ACC112 (cell line): ENCODE measurements at regions not wholly inside any gene's neighbourhood (a gene's known extent, or its start where the extent isn't known, plus 50 kb on each side); places are given as distances from the start of the nearest gene placed in this dataset.
"Not testable (repeated sequence)": the region's sequence is repeated elsewhere in the genome, so short reads cannot be mapped to it uniquely, and the experiment has no call there.

Source experiments
- H2AFZ ChIP-seq: fragments of 200-600 bp; sonication (generic); one replicate; pipeline ENCODE4 v1.6.0; 2017; ENCODE audit warnings: antibody characterized with exemption, low read length; ENCODE audit not compliant: unreplicated experiment
- H3K27ac ChIP-seq: fragments of 200-600 bp; sonication (generic); 2 replicates; pipeline ENCODE4 v1.5.1; 2014; ENCODE audit warnings: low read depth, mild to moderate bottlenecking, antibody characterized with exemption, low read length, moderate library complexity
- H3K27me3 ChIP-seq: fragments of 200-600 bp; sonication (generic); 2 replicates; pipeline ENCODE4 v1.6.1; 2014; ENCODE audit warnings: mild to moderate bottlenecking, antibody characterized with exemption, low read length, moderate library complexity, mixed read lengths; ENCODE audit not compliant: insufficient read depth
- H3K36me3 ChIP-seq: fragments of 200-600 bp; sonication (generic); 2 replicates; pipeline ENCODE4 v1.6.1; 2016; ENCODE audit warnings: mild to moderate bottlenecking, antibody characterized with exemption, low read length, moderate library complexity, mixed read lengths; ENCODE audit not compliant: insufficient read depth
- H3K4me1 ChIP-seq: fragments of 200-600 bp; sonication (generic); one replicate; pipeline ENCODE4 v1.6.1; 2016; ENCODE audit warnings: low read length, mixed read lengths; ENCODE audit not compliant: insufficient read depth, unreplicated experiment, control insufficient read depth
- H3K4me3 ChIP-seq: fragments of 200-600 bp; sonication (generic); 2 replicates; pipeline ENCODE4 v1.5.1; 2014; ENCODE audit warnings: mild to moderate bottlenecking, low read depth, low read length
- H3K79me2 ChIP-seq: fragments of 200-600 bp; sonication (generic); one replicate; pipeline ENCODE4 v1.6.0; 2016; ENCODE audit warnings: low read length; ENCODE audit not compliant: control insufficient read depth, unreplicated experiment, insufficient read depth

GRCh38 chr5:108532129-108532445 is 150.2 kb upstream of the FBXL17 start:
- peaks cover 19% of the 10 kb centered on the region for H3K27me3 ChIP-seq
- not testable (repeated sequence) for H3K4me3 ChIP-seq, H3K36me3 ChIP-seq, H3K79me2 ChIP-seq, H2AFZ ChIP-seq, H3K4me1 ChIP-seq, H3K27ac ChIP-seq

- no peak overlapping the region for H3K4me3 ChIP-seq
- H3K27ac ChIP-seq = no peak overlapping the region
- peaks cover 17% of the 10 kb centered on the region for H3K27me3 ChIP-seq
- no peaks in the 10 kb centered on the region for H3K4me1 ChIP-seq
- H3K36me3 ChIP-seq = no peaks in the 10 kb centered on the region
- H3K79me2 ChIP-seq = no peaks in the 10 kb centered on the region
- no peak overlapping the region for H2AFZ ChIP-seq
Measured at GRCh38 chr5:108531367-108532128, 149.7 kb upstream of the FBXL17 start.

- peaks cover 12% of the 10 kb centered on the region; the same call in 1 of the 2 replicates for H3K27me3 ChIP-seq
- no peak overlapping the region for H2AFZ ChIP-seq
- H3K36me3 ChIP-seq = no peaks in the 10 kb centered on the region
- H3K4me3 ChIP-seq = no peak overlapping the region
- no peak overlapping the region for H3K27ac ChIP-seq
- H3K4me1 ChIP-seq = no peaks in the 10 kb centered on the region
- no peaks in the 10 kb centered on the region for H3K79me2 ChIP-seq
Measured at GRCh38 chr5:108530706-108531105, 148.8 kb upstream of the FBXL17 start.

GRCh38 chr5:108529381-108529780 is 147.5 kb upstream of the FBXL17 start:
- Histone ChIP-seq H2AFZ (no peak overlapping the region), H3K27ac (no peak overlapping the region), H3K27me3 (peaks cover 6% of the 10 kb centered on the region; the same call in 1 of the 2 replicates), H3K4me3 (no peak overlapping the region), H3K79me2 (no peaks in the 10 kb centered on the region), H3K4me1 (no peaks in the 10 kb centered on the region), H3K36me3 (no peaks in the 10 kb centered on the region)

GRCh38 chr5:108528655-108529054 is 146.8 kb upstream of the FBXL17 start:
- Histone ChIP-seq H3K4me3 (no peak overlapping the region), H2AFZ (no peak overlapping the region), H3K27me3 (peaks cover 3% of the 10 kb centered on the region; the same call in 1 of the 2 replicates), H3K79me2 (no peaks in the 10 kb centered on the region), H3K36me3 (no peaks in the 10 kb centered on the region), H3K27ac (no peak overlapping the region), H3K4me1 (no peaks in the 10 kb centered on the region)

- no peaks in the 10 kb centered on the region for H3K27me3 ChIP-seq
Measured at GRCh38 chr5:108524564-108524963, 142.7 kb upstream of the FBXL17 start.

GRCh38 chr5:108523360-108523759 is 141.5 kb upstream of the FBXL17 start:
- H3K27me3 ChIP-seq = no peaks in the 10 kb centered on the region
- H3K27ac ChIP-seq = no peak overlapping the region
- H3K36me3 ChIP-seq = no peaks in the 10 kb centered on the region
- H3K79me2 ChIP-seq = no peaks in the 10 kb centered on the region
- no peaks in the 10 kb centered on the region for H3K4me1 ChIP-seq
- no peak overlapping the region for H2AFZ ChIP-seq
- H3K4me3 ChIP-seq = no peak overlapping the region

More at GRCh38 chr5:108524564-108524963, 142.7 kb upstream of the FBXL17 start:
- H3K36me3 ChIP-seq = no peaks in the 10 kb centered on the region
- no peak overlapping the region for H3K27ac ChIP-seq
- H2AFZ ChIP-seq = no peak overlapping the region
- H3K4me1 ChIP-seq = no peaks in the 10 kb centered on the region
- H3K4me3 ChIP-seq = no peak overlapping the region
- H3K79me2 ChIP-seq = no peaks in the 10 kb centered on the region

GRCh38 chr5:108521841-108522506 is 140.1 kb upstream of the FBXL17 start:
- no peak overlapping the region for H2AFZ ChIP-seq
- no peak overlapping the region for H3K4me3 ChIP-seq
- no peak overlapping the region for H3K27ac ChIP-seq
- H3K27me3 ChIP-seq = peaks cover 5% of the 10 kb centered on the region; the same call in 1 of the 2 replicates
- H3K36me3 ChIP-seq = no peaks in the 10 kb centered on the region
- no peaks in the 10 kb centered on the region for H3K79me2 ChIP-seq
- no peaks in the 10 kb centered on the region for H3K4me1 ChIP-seq

- Histone ChIP-seq H3K27me3 (peaks cover 6% of the 10 kb centered on the region; the same call in 1 of the 2 replicates), H3K27ac (no peak overlapping the region), H3K4me3 (no peak overlapping the region), H2AFZ (no peak overlapping the region), H3K79me2 (no peaks in the 10 kb centered on the region), H3K36me3 (no peaks in the 10 kb centered on the region), H3K4me1 (no peaks in the 10 kb centered on the region)
Measured at GRCh38 chr5:108521011-108521700, 139.3 kb upstream of the FBXL17 start.

- no peaks in the 10 kb centered on the region for H3K79me2 ChIP-seq
- H3K27ac ChIP-seq = no peak overlapping the region
- H3K36me3 ChIP-seq = no peaks in the 10 kb centered on the region
- peaks cover 18% of the 10 kb centered on the region for H3K27me3 ChIP-seq
- H3K4me1 ChIP-seq = no peaks in the 10 kb centered on the region
- no peak overlapping the region for H3K4me3 ChIP-seq
- H2AFZ ChIP-seq = no peak overlapping the region
Measured at GRCh38 chr5:108516785-108517184, 134.9 kb upstream of the FBXL17 start.
